IMR-90 (cell line): ENCODE measurements at regions not wholly inside any gene's neighbourhood (a gene's known extent, or its start where the extent isn't known, plus 50 kb on each side); places are given as distances from the start of the nearest gene placed in this dataset.

Experiments used
- ATAC-seq: fragments of 200-7000 bp; cut with Tn5 transposase; 2 replicates; pipeline ENCODE4 v1.9.1; 2020; ENCODE audit warnings: low read depth, mild to moderate bottlenecking, moderate library complexity
- BruUV-seq: library from RNA; stranded (reverse); fragments of 400-500 nt; replicated peaks from 2 replicates; lab custom pipeline; 2021; lab: Mats Ljungman, UMichigan
- CTCF ChIA-PET: fragments of 300-600 bp; formaldehyde crosslinking; extraction: SDS; loops from one replicate; lab custom pipeline; 2021; ENCODE audit warnings: antibody characterized with exemption; lab: Yijun Ruan, JAX
- POLR2A ChIA-PET: fragments of 300-600 bp; sonication (Branson Sonifier 250); formaldehyde crosslinking; loops from one replicate; lab custom pipeline; 2022; ENCODE audit warnings: antibody characterized with exemption; ENCODE audit not compliant: unreplicated experiment; lab: Charles Lee
- DNase-seq: peaks from one replicate; pipeline ENCODE4 v3.0.0; 2013
- H2AFZ ChIP-seq: replicated peaks from 2 replicates; pipeline ENCODE3; 2013; ENCODE audit warnings: low read length, mild to moderate bottlenecking; ENCODE audit not compliant: poor library complexity
- H2AK5ac ChIP-seq: 2 replicates; pipeline ENCODE4 v1.6.1; 2013; ENCODE audit warnings: low read depth, low read length, inconsistent platforms
- H2AK9ac ChIP-seq: replicated peaks from 2 replicates; pipeline ENCODE3; 2013; ENCODE audit warnings: mild to moderate bottlenecking, low read depth, low read length, moderate library complexity; ENCODE audit not compliant: poor library complexity
- H2BK120ac ChIP-seq: 2 replicates; pipeline ENCODE4 v1.6.1; 2013; ENCODE audit warnings: low read depth, low read length, inconsistent platforms
- H2BK15ac ChIP-seq: 3 replicates; pipeline ENCODE4 v1.6.1; 2013; ENCODE audit warnings: low read depth, low read length, inconsistent platforms
- H2BK20ac ChIP-seq: 2 replicates; pipeline ENCODE4 v1.6.1; 2013; ENCODE audit warnings: low read depth, mild to moderate bottlenecking, inconsistent platforms, low read length, moderate library complexity
- H2BK5ac ChIP-seq: 2 replicates; pipeline ENCODE4 v1.6.1; 2013; ENCODE audit warnings: mild to moderate bottlenecking, low read depth, low read length, inconsistent platforms; ENCODE audit not compliant: poor library complexity, severe bottlenecking
- H3K14ac ChIP-seq: replicated peaks from 2 replicates; pipeline ENCODE4 v1.6.1; 2013; ENCODE audit warnings: low read depth, low read length, inconsistent platforms
- H3K18ac ChIP-seq: 2 replicates; pipeline ENCODE4 v1.6.1; 2013; ENCODE audit warnings: low read depth, low read length, control low read depth
- H3K23ac ChIP-seq: 2 replicates; pipeline ENCODE4 v1.6.1; 2013; ENCODE audit warnings: low read depth, low read length, inconsistent platforms
- H3K27ac ChIP-seq: 2 replicates; pipeline ENCODE4 v1.5.1; 2013; ENCODE audit warnings: mild to moderate bottlenecking, control low read depth, low read length; ENCODE audit not compliant: insufficient read depth
- H3K27me3 ChIP-seq: 2 replicates; pipeline ENCODE4 v1.6.1; 2013; ENCODE audit warnings: low read length; ENCODE audit not compliant: control insufficient read depth, insufficient read depth
- H3K36me3 ChIP-seq: 2 replicates; pipeline ENCODE4 v1.6.1; 2013; ENCODE audit warnings: low read length, mixed read lengths; ENCODE audit not compliant: control insufficient read depth, insufficient read depth
- H3K4ac ChIP-seq: 2 replicates; pipeline ENCODE4 v1.6.1; 2013; ENCODE audit warnings: low read depth, low read length, inconsistent platforms
- H3K4me1 ChIP-seq: 2 replicates; pipeline ENCODE4 v1.6.1; 2013; ENCODE audit warnings: low read length, mixed read lengths; ENCODE audit not compliant: control insufficient read depth, insufficient read depth
- H3K4me2 ChIP-seq: 2 replicates; pipeline ENCODE4 v1.6.1; 2013; ENCODE audit warnings: low read depth, mild to moderate bottlenecking, control low read depth, low read length, moderate library complexity
- H3K4me3 ChIP-seq: 2 replicates; pipeline ENCODE4 v1.5.1; 2013; ENCODE audit warnings: low read depth, mild to moderate bottlenecking, control low read depth, low read length, moderate library complexity; ENCODE audit not compliant: insufficient read depth
- H3K56ac ChIP-seq: 2 replicates; pipeline ENCODE4 v1.6.1; 2013; ENCODE audit warnings: low read length, inconsistent platforms; ENCODE audit not compliant: insufficient read depth; ENCODE audit errors: extremely low read depth
- H3K79me1 ChIP-seq, 2 experiments: 2 replicates each; pipeline ENCODE4 v1.6.1; 2013; ENCODE audit warnings: low read length in 2 of 2, inconsistent platforms in 1 of 2, low read depth in 1 of 2
- H3K9ac ChIP-seq: 2 replicates; pipeline ENCODE4 v1.6.1; 2013; ENCODE audit warnings: low read depth, low read length, control low read depth
- H3K9me1 ChIP-seq: 2 replicates; pipeline ENCODE4 v1.6.1; 2013; ENCODE audit warnings: low read length, inconsistent platforms; ENCODE audit not compliant: insufficient read depth
- H3K9me3 ChIP-seq: 2 replicates; pipeline ENCODE4 v1.6.1; 2013; ENCODE audit warnings: low read length; ENCODE audit not compliant: control insufficient read depth, insufficient read depth
- H4K20me1 ChIP-seq: 2 replicates; pipeline ENCODE4 v1.6.1; 2013; ENCODE audit warnings: low read length, inconsistent platforms; ENCODE audit not compliant: insufficient read depth
- H4K5ac ChIP-seq: 2 replicates; pipeline ENCODE4 v1.6.1; 2013; ENCODE audit warnings: mild to moderate bottlenecking, low read depth, low read length, control low read depth
- H4K8ac ChIP-seq, 2 experiments: 2 replicates each; pipeline ENCODE4 v1.6.1; 2013; ENCODE audit warnings: low read depth in 2 of 2, low read length in 2 of 2, control low read depth in 1 of 2, inconsistent platforms in 1 of 2
- H4K91ac ChIP-seq: 2 replicates; pipeline ENCODE4 v1.6.1; 2013; ENCODE audit warnings: low read depth, low read length, inconsistent platforms; ENCODE audit not compliant: insufficient read depth
- CHD1 ChIP-seq: IDR thresholded peaks from 2 replicates; pipeline ENCODE4 v1.6.1; 2012; ENCODE audit warnings: low read depth, low read length, improper control_type of control experiment
- MAFK ChIP-seq: IDR thresholded peaks from 2 replicates; pipeline ENCODE4 v1.6.1; 2012; ENCODE audit warnings: low read depth, low read length, improper control_type of control experiment
- MAZ ChIP-seq: IDR thresholded peaks from 2 replicates; pipeline ENCODE4 v1.6.1; 2012; ENCODE audit warnings: low read depth, mild to moderate bottlenecking, low read length, improper control_type of control experiment, moderate library complexity, borderline replicate concordance
- MXI1 ChIP-seq: IDR thresholded peaks from 2 replicates; pipeline ENCODE4 v1.6.1; 2012; ENCODE audit warnings: low read depth, mild to moderate bottlenecking, low read length, moderate library complexity, borderline replicate concordance
- NFE2L2 ChIP-seq: fragments of 150-350 bp; IDR thresholded peaks from 2 replicates; pipeline ENCODE4 v1.6.1; 2016; ENCODE audit warnings: low read depth, mild to moderate bottlenecking, low read length
- RCOR1 ChIP-seq: IDR thresholded peaks from 2 replicates; pipeline ENCODE4 v1.6.1; 2012; ENCODE audit warnings: mild to moderate bottlenecking, low read length, improper control_type of control experiment; ENCODE audit not compliant: insufficient replicate concordance
- RFX5 ChIP-seq: IDR thresholded peaks from 2 replicates; pipeline ENCODE4 v1.8.0; 2012; ENCODE audit warnings: low read depth, mild to moderate bottlenecking, low read length, moderate library complexity
- WGBS, 2 experiments: methylation state at CpG; one replicate each; pipeline versions ENCODE4 v1.1.5 to v1.1.7; 2013; ENCODE audit warnings: missing lambda C conversion rate in 2 of 2; ENCODE audit not compliant: insufficient read length in 1 of 2; ENCODE audit errors: extremely low coverage in 2 of 2; 5-methylcytosine and 5-hydroxymethylcytosine counted together
- dilution Hi-C: fragments of 300-500 bp; cut with HindIII; formaldehyde crosslinking; loops from one replicate; pipeline ENCODE4 v1.14.3; 2018; ENCODE audit warnings: low sequenced_read_pairs; ENCODE audit not compliant: unreplicated experiment
- in situ Hi-C: fragments of 300-500 bp; cut with MboI; formaldehyde crosslinking; loops from 3 replicates; pipeline ENCODE4 v1.14.3; 2019; ENCODE audit warnings: low sequenced_read_pairs, inconsistent platforms, mixed read lengths
- intact Hi-C: fragments of 100-400 bp; cut with micrococcal nuclease; formaldehyde crosslinking; loops from 2 replicates; pipeline ENCODE4 v1.10.0; 2022
- TF ChIP-seq, protein P1 (sequence below): fragments of 150-350 bp; IDR thresholded peaks from 2 replicates; pipeline ENCODE4 v1.6.1; 2017; ENCODE audit warnings: mild to moderate bottlenecking, antibody characterized with exemption, low read length, low read depth
- TF ChIP-seq, protein P2 (sequence below): conservative IDR thresholded peaks from 2 replicates; pipeline ENCODE4 v1.5.1; 2012; ENCODE audit warnings: mild to moderate bottlenecking, low read depth, low read length, improper control_type of control experiment

DNA sequence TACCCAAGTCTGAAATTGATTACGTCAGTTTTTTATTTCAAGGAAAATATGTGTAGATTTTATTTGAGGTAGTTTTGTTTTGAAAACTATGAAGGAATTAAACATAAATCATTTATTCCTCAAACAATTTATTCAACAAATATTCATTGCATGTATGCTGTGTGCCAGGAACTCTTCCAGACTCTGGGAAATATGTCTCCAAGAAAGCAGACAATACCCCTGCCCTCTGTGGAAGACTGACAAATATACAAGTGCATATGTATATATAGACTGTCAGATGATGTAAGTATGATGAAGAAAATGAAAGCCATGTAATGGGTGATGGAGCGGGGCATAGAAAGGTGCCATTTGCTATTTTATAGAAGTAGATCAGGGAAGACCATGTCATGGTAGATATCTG, 889.5 kb downstream of the USP25 start:
- intact Hi-C loops (no loop called here), in situ Hi-C loops (no loop called here), dilution Hi-C loops (no loop called here)
- no peak for ATAC-seq
- H3K56ac ChIP-seq, result no peak overlapping the region
- 75% methylated on average over 1 of the region's 2 CpGs; no CpG with 5 or more reads in 1 of the 2 experiments for WGBS, 2 experiments
- no peak overlapping the region for H3K27ac ChIP-seq
- H3K4me2 ChIP-seq, result no peak overlapping the region
- H3K23ac ChIP-seq, result no peak overlapping the region
- BruUV-seq, result no TSS peak
- no peak overlapping the region for H4K5ac ChIP-seq
- H3K18ac ChIP-seq, result no peak overlapping the region
- H3K9me1 ChIP-seq, result no peaks in the 10 kb centered on the region
- no peaks in the 10 kb centered on the region for H3K27me3 ChIP-seq
- H2BK120ac ChIP-seq, result no peak overlapping the region
- DNase-seq, result no peak
- H2BK5ac ChIP-seq, result no peak overlapping the region
- H2AK9ac ChIP-seq, result no peak overlapping the region
- no peaks in the 10 kb centered on the region for H3K9me3 ChIP-seq
- no peak overlapping the region for H4K8ac ChIP-seq
- no peaks in the 10 kb centered on the region for H3K79me1 ChIP-seq
- no peak overlapping the region for H2AK5ac ChIP-seq
- H4K20me1 ChIP-seq, result no peaks in the 10 kb centered on the region
- H3K4me1 ChIP-seq, result no peaks in the 10 kb centered on the region
- H3K4ac ChIP-seq, result no peak overlapping the region
- TF ChIP-seq MXI1 (no peak), RCOR1 (no peak), RFX5 (no peak), CHD1 (no peak), MAZ (no peak), NFE2L2 (no peak), MAFK (no peak)
- TF ChIP-seq, protein P1, sequence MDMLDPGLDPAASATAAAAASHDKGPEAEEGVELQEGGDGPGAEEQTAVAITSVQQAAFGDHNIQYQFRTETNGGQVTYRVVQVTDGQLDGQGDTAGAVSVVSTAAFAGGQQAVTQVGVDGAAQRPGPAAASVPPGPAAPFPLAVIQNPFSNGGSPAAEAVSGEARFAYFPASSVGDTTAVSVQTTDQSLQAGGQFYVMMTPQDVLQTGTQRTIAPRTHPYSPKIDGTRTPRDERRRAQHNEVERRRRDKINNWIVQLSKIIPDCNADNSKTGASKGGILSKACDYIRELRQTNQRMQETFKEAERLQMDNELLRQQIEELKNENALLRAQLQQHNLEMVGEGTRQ, result no peak
- TF ChIP-seq, protein P2, sequence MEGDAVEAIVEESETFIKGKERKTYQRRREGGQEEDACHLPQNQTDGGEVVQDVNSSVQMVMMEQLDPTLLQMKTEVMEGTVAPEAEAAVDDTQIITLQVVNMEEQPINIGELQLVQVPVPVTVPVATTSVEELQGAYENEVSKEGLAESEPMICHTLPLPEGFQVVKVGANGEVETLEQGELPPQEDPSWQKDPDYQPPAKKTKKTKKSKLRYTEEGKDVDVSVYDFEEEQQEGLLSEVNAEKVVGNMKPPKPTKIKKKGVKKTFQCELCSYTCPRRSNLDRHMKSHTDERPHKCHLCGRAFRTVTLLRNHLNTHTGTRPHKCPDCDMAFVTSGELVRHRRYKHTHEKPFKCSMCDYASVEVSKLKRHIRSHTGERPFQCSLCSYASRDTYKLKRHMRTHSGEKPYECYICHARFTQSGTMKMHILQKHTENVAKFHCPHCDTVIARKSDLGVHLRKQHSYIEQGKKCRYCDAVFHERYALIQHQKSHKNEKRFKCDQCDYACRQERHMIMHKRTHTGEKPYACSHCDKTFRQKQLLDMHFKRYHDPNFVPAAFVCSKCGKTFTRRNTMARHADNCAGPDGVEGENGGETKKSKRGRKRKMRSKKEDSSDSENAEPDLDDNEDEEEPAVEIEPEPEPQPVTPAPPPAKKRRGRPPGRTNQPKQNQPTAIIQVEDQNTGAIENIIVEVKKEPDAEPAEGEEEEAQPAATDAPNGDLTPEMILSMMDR, result no peak
- H3K9ac ChIP-seq, result no peak overlapping the region
- H2BK15ac ChIP-seq, result no peak overlapping the region
- no peak overlapping the region for H2BK20ac ChIP-seq
- no peak overlapping the region for H3K4me3 ChIP-seq
- ChIA-PET POLR2A (no interaction called here), CTCF (no interaction called here)
- no peak overlapping the region for H4K91ac ChIP-seq
- H2AFZ ChIP-seq, result no peak overlapping the region
- H3K14ac ChIP-seq, result no peak overlapping the region
- no peaks in the 10 kb centered on the region for H3K36me3 ChIP-seq
